HG03432 (cell line): ENCODE measurements at regions not wholly inside any gene's neighbourhood (a gene's known extent, or its start where the extent isn't known, plus 50 kb on each side); places are given as distances from the start of the nearest gene placed in this dataset.

Source experiments
- ATAC-seq: cut with Tn5 transposase; IDR thresholded peaks from one replicate; pipeline ENCODE4 v1.9.1; 2021; ENCODE audit warnings: mild to moderate bottlenecking, moderate library complexity; ENCODE audit not compliant: unreplicated experiment

- no peak for ATAC-seq
Observed at GRCh38 chr13:50715402-50716146, 127.9 kb downstream of the DLEU7 start.

GRCh38 chr13:50720861-50721671 is 122.4 kb downstream of the DLEU7 start:
- no peak for ATAC-seq

GRCh38 chr13:50721672-50721992 is 121.9 kb downstream of the DLEU7 start:
- no peak for ATAC-seq

GRCh38 chr13:50722440-50723125 is 120.9 kb downstream of the DLEU7 start:
- no peak for ATAC-seq

GRCh38 chr13:50724438-50724837 is 119.1 kb downstream of the DLEU7 start:
- ATAC-seq, result no peak

- ATAC-seq, result no peak
Observed at GRCh38 chr13:50724913-50725312, 118.6 kb downstream of the DLEU7 start.

GRCh38 chr13:50726164-50726563 is 117.3 kb downstream of the DLEU7 start:
- no peak for ATAC-seq

GRCh38 chr13:50729177-50729576 is 114.3 kb downstream of the DLEU7 start:
- no peak for ATAC-seq

- ATAC-seq, result no peak
Observed at GRCh38 chr13:50730496-50731351, 112.8 kb downstream of the DLEU7 start.

- no peak for ATAC-seq
Observed at GRCh38 chr13:50731400-50731799, 112.1 kb downstream of the DLEU7 start.

GRCh38 chr13:50732712-50733111 is 110.8 kb downstream of the DLEU7 start:
- ATAC-seq, result no peak

- ATAC-seq, result no peak
Observed at GRCh38 chr13:50733392-50733791, 110.1 kb downstream of the DLEU7 start.

- ATAC-seq, result no peak
Observed at GRCh38 chr13:50735071-50735470, 108.4 kb downstream of the DLEU7 start.

GRCh38 chr13:50740052-50740741 is 103.3 kb downstream of the DLEU7 start:
- no peak for ATAC-seq

GRCh38 chr13:50742353-50742752 is 101.1 kb downstream of the DLEU7 start:
- ATAC-seq, result no peak

GRCh38 chr13:50742968-50743367 is 100.5 kb downstream of the DLEU7 start:
- ATAC-seq, result no peak

GRCh38 chr13:50744116-50744660 is 99.3 kb downstream of the DLEU7 start:
- ATAC-seq, result no peak

GRCh38 chr13:50745542-50746115 is 97.9 kb downstream of the DLEU7 start:
- ATAC-seq, result no peak

- no peak for ATAC-seq
Observed at GRCh38 chr13:50747737-50748350, 95.6 kb downstream of the DLEU7 start.
